Caco-2 (cell line): ENCODE measurements at regions not wholly inside any gene's neighbourhood (a gene's known extent, or its start where the extent isn't known, plus 50 kb on each side); places are given as distances from the start of the nearest gene placed in this dataset. TPM values are rescaled to one million over a fixed set of nuclear protein-coding genes. Genes with fewer than 3 reads are reported as not detected.

Experiments used
- BruUV-seq: library from RNA; stranded (reverse); fragments of 400-500 nt; replicated peaks from 2 replicates; lab custom pipeline; 2021; lab: Mats Ljungman, UMichigan
- CTCF ChIA-PET: fragments of 300-600 bp; sonication (Branson Sonifier 250); formaldehyde crosslinking; loops from one replicate; lab custom pipeline; 2022; ENCODE audit warnings: antibody characterized with exemption; lab: Charles Lee
- POLR2A ChIA-PET: fragments of 300-600 bp; sonication (Branson Sonifier 250); formaldehyde crosslinking; loops from one replicate; lab custom pipeline; 2022; ENCODE audit warnings: antibody characterized with exemption; lab: Charles Lee
- DNase-seq, 2 experiments: peaks; one replicate each; pipeline versions ENCODE4 v3.0.0 to v3.0.0-alpha.2; 2020 to 2022
- H3K27me3 ChIP-seq: replicated peaks from 2 replicates; pipeline ENCODE4 v1.6.0; 2011; ENCODE audit warnings: low read length; ENCODE audit not compliant: control insufficient read depth, insufficient read depth
- H3K36me3 ChIP-seq: 2 replicates; pipeline ENCODE4 v1.5.1; 2011; ENCODE audit warnings: low read length; ENCODE audit not compliant: control insufficient read depth, insufficient read depth
- H3K4me1 ChIP-seq: fragments of 250-450 bp; sonication (Bioruptor Pico); 2 replicates; pipeline ENCODE4 v1.5.1; 2020; ENCODE audit warnings: mild to moderate bottlenecking
- H3K4me3 ChIP-seq: 2 replicates; pipeline ENCODE4 v1.5.1; 2011; ENCODE audit warnings: low read depth, mild to moderate bottlenecking, control low read depth, low read length
- H3K9me3 ChIP-seq: fragments of 250-450 bp; sonication (Bioruptor Pico); 2 replicates; pipeline ENCODE4 v1.5.1; 2020; ENCODE audit warnings: mild to moderate bottlenecking, moderate library complexity
- H3K27ac Mint-ChIP-seq: one replicate; pipeline ENCODE4 v1.8.0; 2022; ENCODE audit warnings: mixed read lengths; ENCODE audit not compliant: unreplicated experiment
- H3K27me3 Mint-ChIP-seq: one replicate; pipeline ENCODE4 v1.8.0; 2022; ENCODE audit warnings: mixed read lengths; ENCODE audit not compliant: insufficient read depth, unreplicated experiment
- H3K36me3 Mint-ChIP-seq: one replicate; pipeline ENCODE4 v1.8.0; 2022; ENCODE audit warnings: mild to moderate bottlenecking, mixed read lengths; ENCODE audit not compliant: insufficient read depth, unreplicated experiment
- H3K4me1 Mint-ChIP-seq: one replicate; pipeline ENCODE4 v1.8.0; 2022; ENCODE audit warnings: low read depth, mixed read lengths; ENCODE audit not compliant: unreplicated experiment
- H3K4me3 Mint-ChIP-seq: one replicate; pipeline ENCODE4 v1.8.0; 2022; ENCODE audit warnings: mild to moderate bottlenecking, moderate library complexity, mixed read lengths; ENCODE audit not compliant: unreplicated experiment
- H3K9me3 Mint-ChIP-seq: one replicate; pipeline ENCODE4 v1.8.0; 2022; ENCODE audit warnings: mixed read lengths; ENCODE audit not compliant: unreplicated experiment
- intact Hi-C: fragments of 100-400 bp; cut with micrococcal nuclease; formaldehyde crosslinking; loops from one replicate; pipeline ENCODE4 v1.10.0; 2022; ENCODE audit not compliant: unreplicated experiment
- microRNA-seq: library from miRNA; unstranded; fragments of <30 nt; microRNA quantifications from one replicate; pipeline ENCODE4 v1.2.0, GENCODE V29; 2022
- TF ChIP-seq, protein P1 (sequence below), 2 experiments: fragments of 200-600 bp in 1 of 2; IDR thresholded peaks; 1 replicate in 1 of 2; 2 replicates in 1 of 2; pipeline versions ENCODE4 v1.5.1 to v1.8.0; 2011 to 2022; ENCODE audit warnings: antibody characterized with exemption in 1 of 2, control low read depth in 1 of 2, inconsistent platforms in 1 of 2, low read depth in 1 of 2, low read length in 1 of 2, mild to moderate bottlenecking in 1 of 2, moderate library complexity in 1 of 2; ENCODE audit not compliant: insufficient read depth in 1 of 2, severe bottlenecking in 1 of 2, unreplicated experiment in 1 of 2

DNA sequence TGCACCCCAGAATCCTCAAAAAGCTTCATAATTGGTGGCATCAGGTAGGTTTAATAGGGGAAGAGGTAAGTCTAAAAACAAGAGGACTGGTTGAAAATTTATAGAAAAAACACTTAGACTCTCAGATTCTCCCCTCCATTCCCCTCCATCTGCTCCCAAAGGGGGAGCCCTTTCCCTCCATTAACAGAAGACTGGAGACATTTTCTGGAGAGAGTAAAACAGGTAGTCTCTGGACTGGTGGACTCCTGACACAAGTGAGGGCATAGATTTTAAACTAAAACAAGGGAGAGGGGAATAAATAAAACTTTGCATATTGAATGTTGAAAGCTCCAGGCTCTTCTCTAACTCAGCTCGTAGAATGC lies 54.0 kb upstream of the IPO9 start:
- H3K4me1 Mint-ChIP-seq = no peaks in the 10 kb centered on the region
- Histone ChIP-seq H3K4me3 (no peak overlapping the region), H3K9me3 (peaks cover 5% of the 10 kb centered on the region; the same call in 1 of the 2 replicates), H3K4me1 (no peaks in the 10 kb centered on the region), H3K36me3 (no peaks in the 10 kb centered on the region), H3K27me3 (no peaks in the 10 kb centered on the region)
- TF ChIP-seq, protein P1, sequence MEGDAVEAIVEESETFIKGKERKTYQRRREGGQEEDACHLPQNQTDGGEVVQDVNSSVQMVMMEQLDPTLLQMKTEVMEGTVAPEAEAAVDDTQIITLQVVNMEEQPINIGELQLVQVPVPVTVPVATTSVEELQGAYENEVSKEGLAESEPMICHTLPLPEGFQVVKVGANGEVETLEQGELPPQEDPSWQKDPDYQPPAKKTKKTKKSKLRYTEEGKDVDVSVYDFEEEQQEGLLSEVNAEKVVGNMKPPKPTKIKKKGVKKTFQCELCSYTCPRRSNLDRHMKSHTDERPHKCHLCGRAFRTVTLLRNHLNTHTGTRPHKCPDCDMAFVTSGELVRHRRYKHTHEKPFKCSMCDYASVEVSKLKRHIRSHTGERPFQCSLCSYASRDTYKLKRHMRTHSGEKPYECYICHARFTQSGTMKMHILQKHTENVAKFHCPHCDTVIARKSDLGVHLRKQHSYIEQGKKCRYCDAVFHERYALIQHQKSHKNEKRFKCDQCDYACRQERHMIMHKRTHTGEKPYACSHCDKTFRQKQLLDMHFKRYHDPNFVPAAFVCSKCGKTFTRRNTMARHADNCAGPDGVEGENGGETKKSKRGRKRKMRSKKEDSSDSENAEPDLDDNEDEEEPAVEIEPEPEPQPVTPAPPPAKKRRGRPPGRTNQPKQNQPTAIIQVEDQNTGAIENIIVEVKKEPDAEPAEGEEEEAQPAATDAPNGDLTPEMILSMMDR (IDR thresholded peaks at IDR 0.05; ENCODE audit: insufficient read depth in 1 of 2, low read depth in 1 of 2, low read length in 1 of 2, severe bottlenecking in 1 of 2, unreplicated experiment in 1 of 2) = no peak
- H3K36me3 Mint-ChIP-seq = no peaks in the 10 kb centered on the region
- no peak overlapping the region for H3K27ac Mint-ChIP-seq
- CTCF ChIA-PET = no interaction called here
- intact Hi-C loops = no loop called here
- H3K4me3 Mint-ChIP-seq = no peak overlapping the region
- POLR2A ChIA-PET = no interaction called here
- no peak for DNase-seq
- no peaks in the 10 kb centered on the region for H3K9me3 Mint-ChIP-seq
- peaks cover 13% of the 10 kb centered on the region for H3K27me3 Mint-ChIP-seq
- BruUV-seq = no TSS peak

DNA sequence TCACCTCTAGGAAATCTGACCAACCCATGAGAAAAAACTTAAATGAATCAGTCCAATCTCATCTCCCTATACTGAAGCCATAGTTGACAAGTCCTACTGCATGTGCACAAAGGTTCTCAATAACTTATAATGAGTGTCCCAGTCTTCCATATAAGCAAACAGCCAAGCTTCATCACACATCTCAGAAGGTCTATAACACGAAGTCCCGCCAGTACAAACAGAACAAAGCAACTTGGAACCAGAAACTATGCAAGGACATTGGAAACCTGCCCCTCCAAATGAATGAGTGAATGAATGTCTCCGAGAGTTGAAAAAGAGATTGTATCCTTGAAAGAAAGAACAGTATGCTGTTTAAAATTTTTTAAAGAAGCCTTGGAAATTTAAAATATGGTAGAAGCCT lies 53.6 kb upstream of the IPO9 start:
- CTCF ChIA-PET = no interaction called here
- Mint-ChIP-seq H3K36me3 (no peaks in the 10 kb centered on the region), H3K4me3 (no peak overlapping the region), H3K27me3 (peaks cover 13% of the 10 kb centered on the region), H3K4me1 (no peaks in the 10 kb centered on the region), H3K27ac (no peak overlapping the region), H3K9me3 (no peaks in the 10 kb centered on the region)
- H3K4me1 ChIP-seq = no peaks in the 10 kb centered on the region
- TF ChIP-seq, protein P1 (IDR thresholded peaks at IDR 0.05; ENCODE audit: insufficient read depth in 1 of 2, low read depth in 1 of 2, low read length in 1 of 2, severe bottlenecking in 1 of 2, unreplicated experiment in 1 of 2) = no peak
- no peak overlapping the region for H3K4me3 ChIP-seq
- no TSS peak for BruUV-seq
- no peaks in the 10 kb centered on the region for H3K36me3 ChIP-seq
- peaks cover 5% of the 10 kb centered on the region; the same call in 1 of the 2 replicates for H3K9me3 ChIP-seq
- POLR2A ChIA-PET = no interaction called here
- H3K27me3 ChIP-seq = no peaks in the 10 kb centered on the region
- DNase-seq = no peak
- intact Hi-C loops = no loop called here

DNA sequence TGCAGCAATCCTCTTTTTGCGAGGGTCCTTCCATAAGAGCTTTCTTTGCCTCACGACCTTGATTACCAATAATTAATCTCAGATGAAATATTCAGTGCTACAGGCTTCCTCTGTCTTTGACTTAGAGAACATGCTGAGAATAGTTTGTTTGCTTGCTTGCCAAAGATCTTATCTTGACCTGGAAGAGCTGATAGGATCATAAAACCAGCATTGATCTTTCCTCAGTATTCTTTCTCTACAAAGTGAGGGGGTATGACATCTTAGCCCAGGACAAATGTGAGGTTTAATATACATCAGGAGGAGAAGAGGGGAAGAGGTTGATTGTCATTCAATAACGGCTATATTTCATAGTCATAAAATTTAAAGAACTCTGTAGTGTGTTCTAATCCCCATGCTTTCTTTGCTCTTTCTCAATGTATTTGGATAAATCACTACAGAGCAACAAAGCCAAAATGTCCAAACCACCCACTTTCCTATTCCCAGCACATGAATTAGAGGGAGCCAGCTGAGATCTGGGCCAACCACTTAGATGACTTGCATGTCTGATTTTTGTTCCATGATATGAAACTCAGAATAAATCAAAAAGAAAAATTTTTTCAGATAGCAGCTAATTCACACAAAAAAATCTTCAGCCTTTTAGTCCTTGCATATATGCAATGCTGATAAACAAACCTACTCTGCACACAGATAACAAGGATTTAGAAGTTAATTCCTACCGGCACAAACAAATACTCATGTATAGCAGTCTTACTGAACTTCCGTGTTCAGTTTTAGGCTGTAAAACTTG lies 50.5 kb upstream of the IPO9 start:
- no peaks in the 10 kb centered on the region for H3K27me3 ChIP-seq
- ChIA-PET POLR2A (no interaction called here), CTCF (interaction anchor here (1.9 kb wide), 1 partner anchor 14 kb away, joined by 7 read pairs; no protein-coding TSS in a partner anchor)
- peaks cover 10% of the 10 kb centered on the region for H3K27me3 Mint-ChIP-seq
- no peaks in the 10 kb centered on the region for H3K36me3 ChIP-seq
- no peaks in the 10 kb centered on the region for H3K9me3 ChIP-seq
- no peak overlapping the region for H3K4me3 ChIP-seq
- no peaks in the 10 kb centered on the region for H3K4me1 ChIP-seq
- no peak for DNase-seq
- no peaks in the 10 kb centered on the region for H3K9me3 Mint-ChIP-seq
- H3K4me1 Mint-ChIP-seq = no peaks in the 10 kb centered on the region
- no peak overlapping the region for H3K27ac Mint-ChIP-seq
- TF ChIP-seq, protein P1 (IDR thresholded peaks at IDR 0.05; ENCODE audit: insufficient read depth in 1 of 2, low read depth in 1 of 2, low read length in 1 of 2, severe bottlenecking in 1 of 2, unreplicated experiment in 1 of 2) = no peak
- BruUV-seq = no TSS peak
- H3K36me3 Mint-ChIP-seq = no peaks in the 10 kb centered on the region
- intact Hi-C loops = no loop called here
- no peak overlapping the region for H3K4me3 Mint-ChIP-seq

Small RNA genes lying in the stretch of these regions (microRNA-seq; reads per million reads assigned to microRNA genes)
- not detected for gene MIR5191
